HepG2 (cell line): ENCODE measurements at regions not wholly inside any gene's neighbourhood (a gene's known extent, or its start where the extent isn't known, plus 50 kb on each side); places are given as distances from the start of the nearest gene placed in this dataset.

Experiments used
- AHR ChIP-seq: IDR thresholded peaks from 2 replicates; pipeline ENCODE4 v1.6.1; 2018; ENCODE audit warnings: missing genetic modification reagents, missing compliant biosample characterization
- ATF4 ChIP-seq, 2 experiments: fragments of 450-650 bp in 1 of 2; sonication (generic) in 1 of 2; formaldehyde crosslinking; IDR thresholded peaks; 2 replicates each; pipeline versions ENCODE4 v1.5.0 to v1.8.0; 2020 to 2022; ENCODE audit warnings: mild to moderate bottlenecking in 1 of 2, missing genetic modification reagents in 1 of 2
- DPF2 ChIP-seq: sonication (generic); formaldehyde crosslinking; IDR thresholded peaks from 2 replicates; pipeline ENCODE4 v1.4.0; 2020; ENCODE audit warnings: mild to moderate bottlenecking, low read depth, missing genetic modification reagents, borderline replicate concordance
- FOXC1 ChIP-seq: sonication (generic); formaldehyde crosslinking; IDR thresholded peaks from 2 replicates; pipeline ENCODE4 v1.8.0; 2022; ENCODE audit warnings: mild to moderate bottlenecking, missing genetic modification reagents, borderline replicate concordance
- GATAD2A ChIP-seq: IDR thresholded peaks from 2 replicates; pipeline ENCODE4 v1.6.1; 2016
- GTF2F1 ChIP-seq: fragments of 150-350 bp; IDR thresholded peaks from 2 replicates; pipeline ENCODE4 v1.6.1; 2014; ENCODE audit warnings: low read length
- HNF4G ChIP-seq, 2 experiments: sonication (generic) in 1 of 2; formaldehyde crosslinking in 1 of 2; IDR thresholded peaks; 2 replicates each; pipeline versions ENCODE4 v1.4.0 to v1.6.1; 2011 to 2020; ENCODE audit warnings: borderline replicate concordance in 2 of 2, low read depth in 2 of 2, mild to moderate bottlenecking in 2 of 2, low read length in 1 of 2, missing genetic modification reagents in 1 of 2, moderate library complexity in 1 of 2
- PCBP1 ChIP-seq: fragments of 200-400 bp; formaldehyde crosslinking; IDR thresholded peaks from 2 replicates; pipeline ENCODE4 v1.6.1; 2017; ENCODE audit warnings: mild to moderate bottlenecking, low read depth, low read length, borderline replicate concordance
- PITX1 ChIP-seq: sonication (generic); formaldehyde crosslinking; IDR thresholded peaks from 2 replicates; pipeline ENCODE4 v1.5.1; 2020; ENCODE audit warnings: mild to moderate bottlenecking, missing genetic modification reagents
- TMF1 ChIP-seq: sonication (generic); formaldehyde crosslinking; IDR thresholded peaks from 2 replicates; pipeline ENCODE4 v1.8.1; 2022; ENCODE audit warnings: low read depth, missing genetic modification reagents
- TOPORS ChIP-seq: sonication (generic); formaldehyde crosslinking; IDR thresholded peaks from 2 replicates; pipeline ENCODE4 v1.8.0; 2023; ENCODE audit warnings: mild to moderate bottlenecking, missing genetic modification reagents
- ZFX ChIP-seq: sonication (generic); formaldehyde crosslinking; IDR thresholded peaks from 2 replicates; pipeline ENCODE4 v1.4.0; 2020; ENCODE audit warnings: mild to moderate bottlenecking, low read depth, missing genetic modification reagents, moderate library complexity
- ZMYM2 ChIP-seq: sonication (generic); formaldehyde crosslinking; IDR thresholded peaks from 2 replicates; pipeline ENCODE4 v1.8.0; 2022; ENCODE audit warnings: mild to moderate bottlenecking, missing genetic modification reagents
- ZNF121 ChIP-seq: sonication (generic); formaldehyde crosslinking; IDR thresholded peaks from 2 replicates; pipeline ENCODE4 v1.5.0; 2020; ENCODE audit warnings: mild to moderate bottlenecking, missing genetic modification reagents
- ZNF318 ChIP-seq: sonication (generic); formaldehyde crosslinking; IDR thresholded peaks from 2 replicates; pipeline ENCODE4 v1.4.0; 2020; ENCODE audit warnings: mild to moderate bottlenecking, missing genetic modification reagents
- ZSCAN29 ChIP-seq: sonication (generic); formaldehyde crosslinking; conservative IDR thresholded peaks from 2 replicates; pipeline ENCODE4 v1.4.0; 2020; ENCODE audit warnings: mild to moderate bottlenecking, missing genetic modification reagents
- TF ChIP-seq, protein P1 (sequence below): sonication (generic); formaldehyde crosslinking; IDR thresholded peaks from 2 replicates; pipeline ENCODE4 v1.4.0; 2020; ENCODE audit warnings: missing genetic modification reagents
- TF ChIP-seq, protein P2 (sequence below): sonication (generic); formaldehyde crosslinking; IDR thresholded peaks from 2 replicates; pipeline ENCODE4 v1.4.0; 2020; ENCODE audit warnings: mild to moderate bottlenecking, missing genetic modification reagents

GRCh38 chr1:58903514-58904298, 119.9 kb upstream of the JUN start (continued):
- TF ChIP-seq PCBP1 (0 out of 2 replicates have a peak, but pooled peaks have one; percentile 78), AHR (CRISPR knock-in tag) (0 out of 2 replicates have a peak, but pooled peaks have one; percentile 2), ATF4 (CRISPR knock-in tag; IDR thresholded peaks at IDR 0.05) (no peak; a peak in 1 of 4 replicates), DPF2 (CRISPR knock-in tag) (no peak), TMF1 (peak; percentile 63; the same call in 1 of the 2 replicates), TOPORS (CRISPR knock-in tag) (peak; percentile 75), FOXC1 (CRISPR knock-in tag) (no peak; the same call in 1 of the 2 replicates), ZMYM2 (CRISPR knock-in tag) (no peak), ZNF121 (peak; percentile 18; the same call in 1 of the 2 replicates), GTF2F1 (no peak), HNF4G (IDR thresholded peaks at IDR 0.05; ENCODE audit: borderline replicate concordance, low read depth, low read length) (0 out of 2 replicates have a peak, but pooled peaks have one; percentile 14), HNF4G (CRISPR knock-in tag; IDR thresholded peaks at IDR 0.05; ENCODE audit: borderline replicate concordance, low read depth) (0 out of 2 replicates have a peak, but pooled peaks have one; percentile 50), ZNF318 (CRISPR knock-in tag) (no peak), ZSCAN29 (no peak), PITX1 (CRISPR knock-in tag) (0 out of 2 replicates have a peak, but pooled peaks have one; percentile 13), GATAD2A (CRISPR knock-in tag) (peak; percentile 5; the same call in 1 of the 2 replicates), ZFX (CRISPR knock-in tag) (peak; percentile 91)
- TF ChIP-seq, protein P1, sequence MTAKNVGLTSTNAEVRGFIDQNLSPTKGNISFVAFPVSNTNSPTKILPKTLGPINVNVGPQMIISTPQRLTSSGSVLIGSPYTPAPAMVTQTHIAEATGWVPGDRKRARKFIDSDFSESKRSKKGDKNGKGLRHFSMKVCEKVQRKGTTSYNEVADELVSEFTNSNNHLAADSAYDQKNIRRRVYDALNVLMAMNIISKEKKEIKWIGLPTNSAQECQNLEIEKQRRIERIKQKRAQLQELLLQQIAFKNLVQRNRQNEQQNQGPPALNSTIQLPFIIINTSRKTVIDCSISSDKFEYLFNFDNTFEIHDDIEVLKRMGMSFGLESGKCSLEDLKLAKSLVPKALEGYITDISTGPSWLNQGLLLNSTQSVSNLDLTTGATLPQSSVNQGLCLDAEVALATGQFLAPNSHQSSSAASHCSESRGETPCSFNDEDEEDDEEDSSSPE (CRISPR knock-in tag): peak; percentile 88
- TF ChIP-seq, protein P2, sequence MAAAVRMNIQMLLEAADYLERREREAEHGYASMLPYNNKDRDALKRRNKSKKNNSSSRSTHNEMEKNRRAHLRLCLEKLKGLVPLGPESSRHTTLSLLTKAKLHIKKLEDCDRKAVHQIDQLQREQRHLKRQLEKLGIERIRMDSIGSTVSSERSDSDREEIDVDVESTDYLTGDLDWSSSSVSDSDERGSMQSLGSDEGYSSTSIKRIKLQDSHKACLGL (CRISPR knock-in tag): no peak
